GM12873 (cell line): ENCODE measurements at regions not wholly inside any gene's neighbourhood (a gene's known extent, or its start where the extent isn't known, plus 50 kb on each side); places are given as distances from the start of the nearest gene placed in this dataset.

Experiments
- CTCF ChIP-seq: IDR thresholded peaks from 2 replicates; pipeline ENCODE4 v1.5.1; 2012; ENCODE audit warnings: low read depth, mild to moderate bottlenecking, moderate library complexity, low read length, control low read depth; ENCODE audit not compliant: insufficient read depth; ENCODE audit errors: missing control alignments

DNA sequence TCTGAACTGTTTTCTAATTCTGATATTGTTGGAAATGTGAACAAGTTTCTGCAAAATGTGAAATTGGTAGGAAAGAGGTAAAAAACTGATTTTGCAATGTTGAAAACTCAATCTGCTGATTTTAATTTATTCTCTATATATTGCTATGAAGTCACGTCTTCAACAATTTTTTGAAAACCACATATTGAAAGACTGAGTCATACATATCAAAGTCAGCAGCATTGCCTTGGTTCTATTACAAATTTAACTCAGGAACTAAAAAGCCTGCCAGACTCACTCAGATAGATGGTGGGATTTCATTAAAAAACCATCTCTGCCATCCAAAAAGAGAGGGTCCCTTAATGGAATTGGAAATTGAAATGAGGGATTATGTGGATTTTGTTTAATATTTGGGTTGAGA, 351.4 kb downstream of the CNTN3 start:
- TF ChIP-seq CTCF = no peak

GRCh38 chr3:74233091-74233490, 381.4 kb downstream of the CNTN3 start:
- no peak for TF ChIP-seq CTCF

DNA sequence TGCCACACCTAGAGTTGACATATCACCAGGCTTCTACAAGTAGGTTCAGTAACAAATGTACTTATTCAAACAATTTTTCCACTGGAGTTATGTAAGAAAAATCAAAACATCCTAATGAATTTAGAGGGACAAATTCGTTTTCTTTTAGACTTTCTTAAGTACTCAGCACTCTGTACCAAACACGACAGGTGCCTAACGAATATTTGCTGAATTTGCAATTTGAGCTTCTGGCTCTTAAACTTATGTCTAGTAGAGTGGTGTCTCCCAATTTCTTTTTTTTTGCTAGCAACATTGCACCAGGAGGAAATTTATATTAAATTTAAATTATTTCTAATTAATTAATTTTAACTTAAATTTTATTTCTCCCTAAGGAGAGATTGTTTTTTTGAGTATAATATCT, 397.0 kb downstream of the CNTN3 start:
- TF ChIP-seq CTCF = no peak

GRCh38 chr3:74214286-74214685, 400.2 kb downstream of the CNTN3 start:
- no peak for TF ChIP-seq CTCF

DNA sequence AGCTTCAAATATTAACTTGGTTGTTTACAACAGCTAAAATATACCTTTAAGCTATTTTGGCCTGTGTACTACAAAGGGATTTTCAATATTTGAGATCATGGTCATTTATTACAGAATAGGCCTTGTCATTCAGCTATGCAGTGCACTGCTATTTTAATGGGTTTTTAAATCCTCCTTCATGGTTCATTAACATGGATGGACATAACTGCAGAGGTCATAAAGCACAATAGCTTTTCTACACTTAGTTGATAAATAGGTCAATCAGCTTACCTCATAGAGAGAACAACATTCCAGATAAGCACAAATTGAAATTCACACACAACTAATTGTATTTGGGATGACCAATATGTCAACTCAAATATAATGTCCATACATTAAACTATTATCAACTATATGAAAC, 403.7 kb downstream of the CNTN3 start:
- no peak for TF ChIP-seq CTCF

DNA sequence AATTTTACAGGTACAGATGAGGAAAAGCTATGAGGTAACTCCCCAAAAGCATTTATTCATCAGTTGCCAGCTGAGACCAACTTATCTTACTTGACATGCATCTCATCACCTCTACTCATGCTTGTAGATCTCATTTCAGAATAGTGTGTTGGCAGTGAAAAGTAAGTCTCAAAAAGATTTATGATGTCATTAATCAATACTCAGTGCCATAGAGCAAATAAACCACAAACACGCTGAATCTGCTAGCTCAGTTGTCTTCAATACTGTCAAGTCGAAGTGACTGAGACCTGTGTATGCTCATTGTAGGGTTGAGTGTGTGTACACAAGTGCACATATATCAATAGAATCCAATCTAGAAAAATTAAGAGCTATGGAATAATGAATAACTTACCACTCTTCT, 413.5 kb downstream of the CNTN3 start:
- TF ChIP-seq CTCF = no peak

GRCh38 chr3:74173090-74173489, 441.4 kb downstream of the CNTN3 start:
- TF ChIP-seq CTCF = no peak

DNA sequence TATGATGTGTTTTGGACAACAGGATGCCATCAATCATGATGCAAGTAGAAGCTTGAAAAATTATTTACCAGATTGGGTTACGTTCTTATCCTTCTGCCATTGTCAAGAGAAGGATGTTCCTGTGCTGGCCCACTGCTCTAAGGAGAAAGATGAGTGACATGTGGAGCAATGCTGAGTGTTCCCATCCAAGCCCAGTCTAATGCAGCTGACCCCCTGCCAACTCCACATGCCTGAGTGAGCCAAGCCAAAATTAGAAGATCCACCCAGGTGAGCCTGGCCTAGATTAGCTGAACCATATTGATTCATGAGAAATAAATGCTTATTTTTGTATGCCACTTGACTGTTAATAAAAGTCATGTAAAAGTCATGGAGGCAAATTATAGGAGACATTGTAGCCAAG, 446.5 kb downstream of the CNTN3 start:
- no peak for TF ChIP-seq CTCF
